ENCODE measurements at regions not wholly inside any gene's neighbourhood (a gene's known extent, or its start where the extent isn't known, plus 50 kb on each side); places are given as distances from the start of the nearest gene placed in this dataset.

- TF ChIP-seq CTCF (IDR thresholded peaks at IDR 0.05 in 4 of 5, conservative IDR thresholded peaks at IDR 0.05 in 1 of 5), result no peak
- TF ChIP-seq POLR2A (IDR thresholded peaks at IDR 0.05), result no peak
These were observed 55.4 kb upstream of the SIRPG start for GRCh38 chr20:1712634-1713624.

Measured in gastrocnemius medialis (tissue), 4 donors.